ENCODE measurements at regions not wholly inside any gene's neighbourhood (a gene's known extent, or its start where the extent isn't known, plus 50 kb on each side); places are given as distances from the start of the nearest gene placed in this dataset.

- TF ChIP-seq CHD7 (IDR thresholded peaks at IDR 0.05; ENCODE audit: insufficient replicate concordance, low read length) (no peak), TBP (IDR thresholded peaks at IDR 0.05; ENCODE audit: low read depth, low read length) (no peak), RFX5 (IDR thresholded peaks at IDR 0.05; ENCODE audit: borderline replicate concordance, low read depth, low read length) (no peak), SP2 (IDR thresholded peaks at IDR 0.05; ENCODE audit: low read length) (no peak), RAD21 (IDR thresholded peaks at IDR 0.05 in 1 of 2, conservative IDR thresholded peaks at IDR 0.05 in 1 of 2; ENCODE audit: low read depth in 2 of 2, low read length in 2 of 2) (no peak), SAP30 (IDR thresholded peaks at IDR 0.05; ENCODE audit: insufficient read depth, insufficient replicate concordance, low read length) (no peak), SRF (IDR thresholded peaks at IDR 0.05; ENCODE audit: low read depth, low read length) (no peak), TCF12 (IDR thresholded peaks at IDR 0.05; ENCODE audit: low read depth, low read length) (no peak), RNF2 (IDR thresholded peaks at IDR 0.05; ENCODE audit: borderline replicate concordance, low read depth, low read length, missing control alignments, poor library complexity, severe bottlenecking) (no peak)
- TF ChIP-seq, protein P1, sequence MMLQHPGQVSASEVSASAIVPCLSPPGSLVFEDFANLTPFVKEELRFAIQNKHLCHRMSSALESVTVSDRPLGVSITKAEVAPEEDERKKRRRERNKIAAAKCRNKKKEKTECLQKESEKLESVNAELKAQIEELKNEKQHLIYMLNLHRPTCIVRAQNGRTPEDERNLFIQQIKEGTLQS (IDR thresholded peaks at IDR 0.05; ENCODE audit: insufficient read depth, low read depth, low read length): no peak
These were observed 228.6 kb upstream of the DOK6 start (continued) for GRCh38 chr18:69172046-69172445.

Data from H1 (cell line).